ENCODE measurements at regions not wholly inside any gene's neighbourhood (a gene's known extent, or its start where the extent isn't known, plus 50 kb on each side); places are given as distances from the start of the nearest gene placed in this dataset.

DNA sequence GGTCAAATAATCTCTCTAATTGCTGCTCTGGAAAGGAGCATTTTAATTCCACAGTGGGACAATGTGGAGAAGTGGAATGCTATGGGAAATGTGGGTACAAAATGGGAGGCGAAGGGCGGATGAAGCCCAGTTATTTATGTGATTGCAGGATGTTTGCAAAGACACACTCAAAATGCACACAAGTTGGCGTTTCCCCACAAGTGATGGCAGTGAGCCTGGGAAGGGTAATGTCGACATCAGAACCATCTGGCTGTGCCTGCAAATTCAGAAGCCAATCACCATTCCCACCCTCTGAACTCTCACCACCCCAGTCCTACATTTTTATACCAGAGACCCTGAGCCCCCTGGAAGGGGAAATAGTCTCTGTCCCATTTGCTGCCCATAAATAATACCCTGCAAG is 201.1 kb downstream of the SOX9 start:
- Mint-ChIP-seq H3K9me3 (ENCODE audit: unreplicated experiment) (peaks cover 12% of the 10 kb centered on the region), H3K27ac (ENCODE audit: unreplicated experiment) (no peak overlapping the region), H3K36me3 (ENCODE audit: unreplicated experiment) (peaks cover 3% of the 10 kb centered on the region), H3K27me3 (ENCODE audit: unreplicated experiment) (peaks cover 16% of the 10 kb centered on the region), H3K4me1 (ENCODE audit: unreplicated experiment) (peaks cover 1% of the 10 kb centered on the region), H3K4me3 (ENCODE audit: unreplicated experiment) (no peak overlapping the region)
- DNase-seq (ENCODE audit: extremely low spot score, unreplicated experiment), result no peak
- TF ChIP-seq, protein P1, sequence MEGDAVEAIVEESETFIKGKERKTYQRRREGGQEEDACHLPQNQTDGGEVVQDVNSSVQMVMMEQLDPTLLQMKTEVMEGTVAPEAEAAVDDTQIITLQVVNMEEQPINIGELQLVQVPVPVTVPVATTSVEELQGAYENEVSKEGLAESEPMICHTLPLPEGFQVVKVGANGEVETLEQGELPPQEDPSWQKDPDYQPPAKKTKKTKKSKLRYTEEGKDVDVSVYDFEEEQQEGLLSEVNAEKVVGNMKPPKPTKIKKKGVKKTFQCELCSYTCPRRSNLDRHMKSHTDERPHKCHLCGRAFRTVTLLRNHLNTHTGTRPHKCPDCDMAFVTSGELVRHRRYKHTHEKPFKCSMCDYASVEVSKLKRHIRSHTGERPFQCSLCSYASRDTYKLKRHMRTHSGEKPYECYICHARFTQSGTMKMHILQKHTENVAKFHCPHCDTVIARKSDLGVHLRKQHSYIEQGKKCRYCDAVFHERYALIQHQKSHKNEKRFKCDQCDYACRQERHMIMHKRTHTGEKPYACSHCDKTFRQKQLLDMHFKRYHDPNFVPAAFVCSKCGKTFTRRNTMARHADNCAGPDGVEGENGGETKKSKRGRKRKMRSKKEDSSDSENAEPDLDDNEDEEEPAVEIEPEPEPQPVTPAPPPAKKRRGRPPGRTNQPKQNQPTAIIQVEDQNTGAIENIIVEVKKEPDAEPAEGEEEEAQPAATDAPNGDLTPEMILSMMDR (IDR thresholded peaks at IDR 0.05), result no peak

DNA sequence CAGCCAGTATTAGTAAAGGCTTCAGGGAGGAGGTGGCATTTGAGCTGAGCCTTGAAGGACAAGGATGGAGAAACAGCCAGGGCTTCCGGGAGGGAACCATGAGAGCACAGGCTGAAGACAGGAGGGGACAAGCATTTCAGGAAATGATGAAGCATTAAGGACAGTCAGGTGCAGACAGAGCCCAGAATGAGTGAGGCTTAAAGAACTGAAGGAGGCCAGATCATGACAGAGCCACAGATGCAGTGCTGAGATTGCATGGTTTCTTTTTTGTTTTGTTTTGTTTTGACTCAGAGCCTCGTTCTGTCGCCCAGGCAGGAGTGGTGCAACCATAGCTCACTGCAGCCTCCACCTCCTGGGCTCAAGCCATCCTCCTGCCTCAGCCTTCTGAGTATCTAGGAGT is 211.5 kb downstream of the SOX9 start:
- H3K36me3 Mint-ChIP-seq (ENCODE audit: unreplicated experiment), result no peaks in the 10 kb centered on the region
- DNase-seq (ENCODE audit: extremely low spot score, unreplicated experiment), result no peak
- TF ChIP-seq, protein P1 (IDR thresholded peaks at IDR 0.05), result no peak
- H3K4me3 Mint-ChIP-seq (ENCODE audit: unreplicated experiment), result no peak overlapping the region
- no peaks in the 10 kb centered on the region for H3K9me3 Mint-ChIP-seq (ENCODE audit: unreplicated experiment)
- H3K4me1 Mint-ChIP-seq (ENCODE audit: unreplicated experiment), result no peaks in the 10 kb centered on the region
- H3K27ac Mint-ChIP-seq (ENCODE audit: unreplicated experiment), result no peak overlapping the region
- peaks cover 2% of the 10 kb centered on the region for H3K27me3 Mint-ChIP-seq (ENCODE audit: unreplicated experiment)

DNA sequence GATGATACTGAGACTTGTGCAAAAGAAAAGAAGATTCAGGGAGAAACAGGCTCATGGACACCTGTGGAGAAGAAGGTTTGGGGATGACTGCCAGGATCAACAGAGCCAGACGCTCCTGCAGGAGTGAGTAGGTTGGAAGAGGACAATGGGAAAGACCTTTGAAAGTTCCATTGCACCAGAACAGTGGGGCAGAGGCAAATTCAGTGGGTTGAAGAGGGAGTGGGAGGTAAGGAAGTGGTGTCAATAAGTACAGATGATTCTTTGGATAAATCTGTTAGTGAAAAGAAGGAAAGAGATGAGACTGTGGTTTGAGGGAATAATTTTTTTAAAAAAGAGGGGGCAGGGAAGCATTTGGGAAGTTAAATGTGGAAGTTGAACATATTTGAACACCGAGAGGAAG is 212.8 kb downstream of the SOX9 start:
- no peak overlapping the region for H3K4me3 Mint-ChIP-seq (ENCODE audit: unreplicated experiment)
- no peaks in the 10 kb centered on the region for H3K9me3 Mint-ChIP-seq (ENCODE audit: unreplicated experiment)
- H3K36me3 Mint-ChIP-seq (ENCODE audit: unreplicated experiment), result no peaks in the 10 kb centered on the region
- TF ChIP-seq, protein P1 (IDR thresholded peaks at IDR 0.05), result no peak
- H3K4me1 Mint-ChIP-seq (ENCODE audit: unreplicated experiment), result peaks cover 4% of the 10 kb centered on the region
- no peak overlapping the region for H3K27ac Mint-ChIP-seq (ENCODE audit: unreplicated experiment)
- peaks cover 2% of the 10 kb centered on the region for H3K27me3 Mint-ChIP-seq (ENCODE audit: unreplicated experiment)
- no peak for DNase-seq (ENCODE audit: extremely low spot score, unreplicated experiment)

DNA sequence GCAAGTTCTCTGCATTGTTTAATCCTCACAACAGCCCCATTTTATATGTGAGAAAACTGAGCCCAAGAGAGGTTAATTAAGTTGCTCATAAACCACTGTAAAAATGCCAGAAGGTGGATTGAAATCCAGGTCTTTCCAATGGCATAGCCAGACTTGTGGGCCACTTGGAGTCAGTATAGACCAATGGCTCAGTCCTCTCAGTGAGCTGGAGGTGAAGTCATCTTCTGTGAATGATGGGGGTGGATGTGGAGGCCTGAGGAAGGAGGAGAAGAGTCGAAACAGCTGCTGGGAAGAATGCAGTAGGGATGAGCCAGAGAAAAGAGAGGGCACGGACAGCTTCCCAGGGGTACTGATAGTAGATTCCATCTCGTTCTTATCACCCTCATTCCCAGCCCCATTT is 213.4 kb downstream of the SOX9 start:
- no peak overlapping the region for H3K27ac Mint-ChIP-seq (ENCODE audit: unreplicated experiment)
- TF ChIP-seq, protein P1 (IDR thresholded peaks at IDR 0.05), result no peak
- no peak for DNase-seq (ENCODE audit: extremely low spot score, unreplicated experiment)
- H3K27me3 Mint-ChIP-seq (ENCODE audit: unreplicated experiment), result peaks cover 2% of the 10 kb centered on the region
- H3K4me3 Mint-ChIP-seq (ENCODE audit: unreplicated experiment), result no peak overlapping the region
- H3K9me3 Mint-ChIP-seq (ENCODE audit: unreplicated experiment), result no peaks in the 10 kb centered on the region
- no peaks in the 10 kb centered on the region for H3K36me3 Mint-ChIP-seq (ENCODE audit: unreplicated experiment)
- peaks cover 11% of the 10 kb centered on the region for H3K4me1 Mint-ChIP-seq (ENCODE audit: unreplicated experiment)

DNA sequence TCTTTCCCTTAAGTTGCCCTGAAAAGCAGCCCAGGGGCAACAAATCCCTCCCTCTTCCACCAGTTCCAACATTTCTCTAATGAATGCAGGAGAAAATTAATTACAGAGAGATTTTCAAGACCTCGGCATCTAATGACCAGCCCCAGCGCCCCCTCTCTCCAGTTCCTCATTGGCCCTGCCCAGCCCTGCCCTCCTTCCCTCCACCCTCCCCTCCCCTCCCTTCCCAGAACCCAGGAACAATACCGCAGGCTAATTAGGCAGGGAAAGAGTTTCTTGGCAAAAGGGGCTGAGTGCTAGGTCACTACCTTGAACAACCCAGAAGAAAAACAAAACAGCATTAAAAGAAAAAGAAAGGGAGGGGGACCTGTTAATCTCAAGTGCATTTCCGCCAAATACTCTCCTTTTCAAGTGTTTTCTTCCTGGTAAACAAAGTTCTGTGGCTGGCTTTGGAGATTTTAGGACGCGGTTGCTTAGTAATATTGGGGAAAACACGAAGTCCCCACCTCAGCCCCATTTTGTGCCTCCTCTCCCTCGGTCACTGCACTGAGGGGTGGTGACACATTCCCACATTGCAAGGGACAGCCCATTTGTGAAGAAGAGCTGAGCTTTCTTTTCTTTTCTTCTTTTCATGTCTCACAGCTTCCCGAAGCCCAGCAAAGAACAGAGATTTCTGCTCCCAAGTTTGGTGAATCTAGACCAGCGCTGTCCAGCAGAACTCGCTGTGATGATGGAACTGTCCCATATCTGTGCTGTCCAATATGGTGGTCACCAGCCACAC is 215.4 kb downstream of the SOX9 start:
- TF ChIP-seq, protein P1 (IDR thresholded peaks at IDR 0.05), result no peak
- Mint-ChIP-seq H3K9me3 (ENCODE audit: unreplicated experiment) (no peaks in the 10 kb centered on the region), H3K36me3 (ENCODE audit: unreplicated experiment) (no peaks in the 10 kb centered on the region), H3K27me3 (ENCODE audit: unreplicated experiment) (peaks cover 2% of the 10 kb centered on the region), H3K4me3 (ENCODE audit: unreplicated experiment) (no peak overlapping the region), H3K27ac (ENCODE audit: unreplicated experiment) (no peak overlapping the region), H3K4me1 (ENCODE audit: unreplicated experiment) (peaks cover 14% of the 10 kb centered on the region)
- no peak for DNase-seq (ENCODE audit: extremely low spot score, unreplicated experiment)
